ENCODE measurements at regions not wholly inside any gene's neighbourhood (a gene's known extent, or its start where the extent isn't known, plus 50 kb on each side); places are given as distances from the start of the nearest gene placed in this dataset.

- H3K4me3 Mint-ChIP-seq (ENCODE audit: unreplicated experiment): no peak overlapping the region
- H3K4me1 Mint-ChIP-seq (ENCODE audit: unreplicated experiment): no peaks in the 10 kb centered on the region
- no peaks in the 10 kb centered on the region for H3K9me3 Mint-ChIP-seq (ENCODE audit: unreplicated experiment)
- no peak for TF ChIP-seq CTCF (IDR thresholded peaks at IDR 0.05)
- H3K36me3 Mint-ChIP-seq (ENCODE audit: unreplicated experiment): no peaks in the 10 kb centered on the region
- H3K27me3 Mint-ChIP-seq (ENCODE audit: unreplicated experiment): no peaks in the 10 kb centered on the region
- DNase-seq (ENCODE audit: extremely low spot score, unreplicated experiment): no peak
- no peak overlapping the region for H3K27ac Mint-ChIP-seq (ENCODE audit: unreplicated experiment)
These were observed 102.7 kb downstream of the ANKRD7 start for GRCh38 chr7:118327174-118327573.

GRCh38 chr7:118328505-118329211, 104.2 kb downstream of the ANKRD7 start:
- no peak overlapping the region for H3K4me3 Mint-ChIP-seq (ENCODE audit: unreplicated experiment)
- no peak overlapping the region for H3K27ac Mint-ChIP-seq (ENCODE audit: unreplicated experiment)
- H3K36me3 Mint-ChIP-seq (ENCODE audit: unreplicated experiment): no peaks in the 10 kb centered on the region
- no peaks in the 10 kb centered on the region for H3K4me1 Mint-ChIP-seq (ENCODE audit: unreplicated experiment)
- no peak for TF ChIP-seq CTCF (IDR thresholded peaks at IDR 0.05)
- no peaks in the 10 kb centered on the region for H3K9me3 Mint-ChIP-seq (ENCODE audit: unreplicated experiment)
- DNase-seq (ENCODE audit: extremely low spot score, unreplicated experiment): no peak
- H3K27me3 Mint-ChIP-seq (ENCODE audit: unreplicated experiment): no peaks in the 10 kb centered on the region

- Mint-ChIP-seq H3K4me3 (ENCODE audit: unreplicated experiment) (no peak overlapping the region), H3K36me3 (ENCODE audit: unreplicated experiment) (no peaks in the 10 kb centered on the region), H3K27ac (ENCODE audit: unreplicated experiment) (no peak overlapping the region), H3K27me3 (ENCODE audit: unreplicated experiment) (no peaks in the 10 kb centered on the region), H3K9me3 (ENCODE audit: unreplicated experiment) (no peaks in the 10 kb centered on the region), H3K4me1 (ENCODE audit: unreplicated experiment) (no peaks in the 10 kb centered on the region)
- DNase-seq (ENCODE audit: extremely low spot score, unreplicated experiment): no peak
- no peak for TF ChIP-seq CTCF (IDR thresholded peaks at IDR 0.05)
These were observed 105.9 kb downstream of the ANKRD7 start for GRCh38 chr7:118330388-118330787.

GRCh38 chr7:118346748-118347147, 122.2 kb downstream of the ANKRD7 start:
- no peak for DNase-seq (ENCODE audit: extremely low spot score, unreplicated experiment)
- H3K9me3 Mint-ChIP-seq (ENCODE audit: unreplicated experiment): no peaks in the 10 kb centered on the region
- H3K4me3 Mint-ChIP-seq (ENCODE audit: unreplicated experiment): no peak overlapping the region
- no peaks in the 10 kb centered on the region for H3K36me3 Mint-ChIP-seq (ENCODE audit: unreplicated experiment)
- H3K27me3 Mint-ChIP-seq (ENCODE audit: unreplicated experiment): no peaks in the 10 kb centered on the region
- TF ChIP-seq CTCF (IDR thresholded peaks at IDR 0.05): no peak
- H3K27ac Mint-ChIP-seq (ENCODE audit: unreplicated experiment): no peak overlapping the region
- no peaks in the 10 kb centered on the region for H3K4me1 Mint-ChIP-seq (ENCODE audit: unreplicated experiment)

- DNase-seq (ENCODE audit: extremely low spot score, unreplicated experiment): no peak
- H3K9me3 Mint-ChIP-seq (ENCODE audit: unreplicated experiment): no peaks in the 10 kb centered on the region
- no peak overlapping the region for H3K4me3 Mint-ChIP-seq (ENCODE audit: unreplicated experiment)
- no peaks in the 10 kb centered on the region for H3K27me3 Mint-ChIP-seq (ENCODE audit: unreplicated experiment)
- H3K36me3 Mint-ChIP-seq (ENCODE audit: unreplicated experiment): no peaks in the 10 kb centered on the region
- H3K4me1 Mint-ChIP-seq (ENCODE audit: unreplicated experiment): no peaks in the 10 kb centered on the region
- no peak overlapping the region for H3K27ac Mint-ChIP-seq (ENCODE audit: unreplicated experiment)
- no peak for TF ChIP-seq CTCF (IDR thresholded peaks at IDR 0.05)
These were observed 125.1 kb downstream of the ANKRD7 start for GRCh38 chr7:118349604-118350003.
